GM12892 (cell line): ENCODE measurements at regions not wholly inside any gene's neighbourhood (a gene's known extent, or its start where the extent isn't known, plus 50 kb on each side); places are given as distances from the start of the nearest gene placed in this dataset.

Source experiments
- POLR2AphosphoS5 ChIP-seq: IDR thresholded peaks from 2 replicates; pipeline ENCODE4 v1.6.1; 2011; ENCODE audit warnings: low read depth, low read length, control low read depth
- TAF1 ChIP-seq: IDR thresholded peaks from 2 replicates; pipeline ENCODE4 v1.6.1; 2011; ENCODE audit warnings: low read depth, mild to moderate bottlenecking, control low read depth, low read length, borderline replicate concordance

DNA sequence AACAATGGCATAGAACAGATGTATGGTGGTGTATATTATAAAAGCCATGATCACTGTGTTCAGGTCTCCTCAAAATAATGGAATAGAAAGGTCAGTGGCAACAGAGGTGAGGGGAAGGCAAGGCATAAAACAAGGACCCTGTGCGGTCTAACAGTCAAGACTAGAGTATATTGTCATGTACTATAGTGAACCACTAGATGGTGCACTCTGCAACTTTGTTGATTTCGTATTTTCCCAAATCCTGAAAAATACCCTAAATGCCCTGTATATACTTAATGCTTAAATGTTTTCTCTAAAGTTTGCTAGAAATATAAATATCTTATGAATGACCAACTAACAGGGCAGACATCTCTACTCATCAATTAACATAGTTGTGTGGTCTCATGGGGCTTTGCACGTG is 453.0 kb downstream of the PCDH11X start:
- TF ChIP-seq POLR2AphosphoS5 (no peak), TAF1 (no peak)
